HG02885 (cell line): ENCODE measurements at regions not wholly inside any gene's neighbourhood (a gene's known extent, or its start where the extent isn't known, plus 50 kb on each side); places are given as distances from the start of the nearest gene placed in this dataset.

Experiments used
- ATAC-seq: cut with Tn5 transposase; IDR thresholded peaks from one replicate; pipeline ENCODE4 v1.9.1; 2021; ENCODE audit warnings: mild to moderate bottlenecking; ENCODE audit not compliant: unreplicated experiment, poor library complexity

- no peak for ATAC-seq
Measured at GRCh38 chr9:11805969-11806368, 887.2 kb upstream of the TYRP1 start.

- no peak for ATAC-seq
Measured at GRCh38 chr9:11821306-11821975, 871.7 kb upstream of the TYRP1 start.

GRCh38 chr9:11828201-11828600 lies 865.0 kb upstream of the TYRP1 start:
- ATAC-seq = no peak

GRCh38 chr9:11833056-11833455 lies 860.1 kb upstream of the TYRP1 start:
- no peak for ATAC-seq

GRCh38 chr9:11868795-11869194 lies 824.4 kb upstream of the TYRP1 start:
- ATAC-seq = no peak

- no peak for ATAC-seq
Measured at GRCh38 chr9:11871852-11872251, 821.3 kb upstream of the TYRP1 start.

- no peak for ATAC-seq
Measured at GRCh38 chr9:11872471-11872870, 820.7 kb upstream of the TYRP1 start.

- no peak for ATAC-seq
Measured at GRCh38 chr9:11874414-11874813, 818.8 kb upstream of the TYRP1 start.

- ATAC-seq = no peak
Measured at GRCh38 chr9:11892401-11892800, 800.8 kb upstream of the TYRP1 start.

- ATAC-seq = no peak
Measured at GRCh38 chr9:11893331-11893730, 799.9 kb upstream of the TYRP1 start.

GRCh38 chr9:11894136-11894535 lies 799.0 kb upstream of the TYRP1 start:
- ATAC-seq = no peak

GRCh38 chr9:11902610-11903009 lies 790.6 kb upstream of the TYRP1 start:
- ATAC-seq = no peak

- no peak for ATAC-seq
Measured at GRCh38 chr9:11915699-11916098, 777.5 kb upstream of the TYRP1 start.

- ATAC-seq = no peak
Measured at GRCh38 chr9:11928871-11929321, 764.3 kb upstream of the TYRP1 start.

GRCh38 chr9:11931109-11931508 lies 762.1 kb upstream of the TYRP1 start:
- no peak for ATAC-seq

- ATAC-seq = no peak
Measured at GRCh38 chr9:11931751-11932150, 761.4 kb upstream of the TYRP1 start.

- ATAC-seq = no peak
Measured at GRCh38 chr9:11933926-11934325, 759.3 kb upstream of the TYRP1 start.

- no peak for ATAC-seq
Measured at GRCh38 chr9:11946531-11946930, 746.7 kb upstream of the TYRP1 start.

- ATAC-seq = no peak
Measured at GRCh38 chr9:11962327-11962726, 730.9 kb upstream of the TYRP1 start.

GRCh38 chr9:11966786-11967185 lies 726.4 kb upstream of the TYRP1 start:
- no peak for ATAC-seq

GRCh38 chr9:11968631-11969030 lies 724.6 kb upstream of the TYRP1 start:
- ATAC-seq = no peak

GRCh38 chr9:11973011-11973410 lies 720.2 kb upstream of the TYRP1 start:
- no peak for ATAC-seq

GRCh38 chr9:11973511-11973910 lies 719.7 kb upstream of the TYRP1 start:
- no peak for ATAC-seq
